ENCODE measurements at regions not wholly inside any gene's neighbourhood (a gene's known extent, or its start where the extent isn't known, plus 50 kb on each side); places are given as distances from the start of the nearest gene placed in this dataset.
"Not testable (repeated sequence)": the region's sequence is repeated elsewhere in the genome, so short reads cannot be mapped to it uniquely, and the experiment has no call there.

DNA sequence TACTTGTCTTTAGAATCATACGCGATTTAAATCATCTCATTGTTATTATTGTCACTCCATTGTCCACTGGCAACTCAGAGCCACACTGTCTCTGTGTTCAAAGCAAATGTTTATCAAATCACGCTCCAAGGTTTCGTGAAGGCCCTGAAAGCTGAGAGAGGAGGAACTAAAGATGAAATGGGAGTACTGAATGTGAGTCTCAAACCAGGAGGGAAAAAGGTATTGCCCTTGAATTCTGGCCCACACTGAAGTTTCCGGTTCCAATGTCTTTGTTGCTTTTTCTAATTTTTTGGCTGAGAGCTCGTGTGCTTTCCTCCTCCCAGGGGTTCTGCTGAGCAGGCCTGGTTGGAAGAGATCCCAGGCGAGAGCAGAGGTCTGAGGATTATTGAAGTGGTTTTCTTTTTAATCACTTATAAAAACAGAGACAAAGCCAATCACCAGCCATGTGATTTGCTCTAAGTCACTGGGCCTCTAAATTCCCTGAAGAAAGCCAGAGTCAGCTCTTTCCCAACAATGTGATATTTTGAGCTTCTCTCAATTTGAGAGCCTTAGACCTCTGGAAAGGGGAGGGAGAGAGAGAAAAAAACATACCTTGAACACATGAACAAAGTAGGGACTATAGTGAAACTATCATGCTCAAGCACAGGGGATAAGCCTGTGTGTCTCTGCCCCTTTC, 420.8 kb upstream of the GRAMD2B start:
- H3K36me3 ChIP-seq: no peaks in the 10 kb centered on the region
- WGBS, 2 donors: 64 to 68% methylated on average over 7 of the region's 7 CpGs
- DNase-seq: no peak
- no peaks in the 10 kb centered on the region for H3K27me3 ChIP-seq
- intact Hi-C loops (cut with DNase I): no loop called here
- no peak overlapping the region for H3K4me3 ChIP-seq
- TF ChIP-seq, protein P1, sequence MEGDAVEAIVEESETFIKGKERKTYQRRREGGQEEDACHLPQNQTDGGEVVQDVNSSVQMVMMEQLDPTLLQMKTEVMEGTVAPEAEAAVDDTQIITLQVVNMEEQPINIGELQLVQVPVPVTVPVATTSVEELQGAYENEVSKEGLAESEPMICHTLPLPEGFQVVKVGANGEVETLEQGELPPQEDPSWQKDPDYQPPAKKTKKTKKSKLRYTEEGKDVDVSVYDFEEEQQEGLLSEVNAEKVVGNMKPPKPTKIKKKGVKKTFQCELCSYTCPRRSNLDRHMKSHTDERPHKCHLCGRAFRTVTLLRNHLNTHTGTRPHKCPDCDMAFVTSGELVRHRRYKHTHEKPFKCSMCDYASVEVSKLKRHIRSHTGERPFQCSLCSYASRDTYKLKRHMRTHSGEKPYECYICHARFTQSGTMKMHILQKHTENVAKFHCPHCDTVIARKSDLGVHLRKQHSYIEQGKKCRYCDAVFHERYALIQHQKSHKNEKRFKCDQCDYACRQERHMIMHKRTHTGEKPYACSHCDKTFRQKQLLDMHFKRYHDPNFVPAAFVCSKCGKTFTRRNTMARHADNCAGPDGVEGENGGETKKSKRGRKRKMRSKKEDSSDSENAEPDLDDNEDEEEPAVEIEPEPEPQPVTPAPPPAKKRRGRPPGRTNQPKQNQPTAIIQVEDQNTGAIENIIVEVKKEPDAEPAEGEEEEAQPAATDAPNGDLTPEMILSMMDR (IDR thresholded peaks at IDR 0.05): no peak
- TF ChIP-seq POLR2AphosphoS5 (IDR thresholded peaks at IDR 0.05): peak in 2 of 4 donors; percentile 13 to 49
- H3K9me3 ChIP-seq: no peaks in the 10 kb centered on the region
- peaks cover 0 to 33% (median 25%) of the 10 kb centered on the region in 4 donors for H3K4me1 ChIP-seq
- H3K27ac ChIP-seq: peak overlapping the region; percentile 38 to 62 (median 46)

DNA sequence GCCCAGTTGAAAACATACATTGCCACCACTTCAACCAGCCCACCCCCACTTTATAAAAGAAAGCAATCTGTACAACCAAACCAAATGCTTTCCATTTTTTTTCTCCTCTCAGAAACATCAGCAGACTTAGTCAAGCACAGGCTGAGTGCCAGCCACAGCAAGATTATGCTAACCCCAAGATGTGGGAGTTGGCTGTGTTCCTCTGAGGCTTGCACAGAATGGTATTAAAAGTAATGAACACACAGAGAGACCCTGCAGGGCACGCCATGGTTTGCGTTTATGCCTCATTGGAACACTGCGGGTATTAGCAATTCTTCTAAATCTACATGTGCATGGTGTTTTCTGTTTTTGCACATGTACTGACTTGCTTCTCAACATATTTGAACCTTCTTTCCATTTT, 419.9 kb upstream of the GRAMD2B start:
- TF ChIP-seq, protein P1 (IDR thresholded peaks at IDR 0.05): no peak
- TF ChIP-seq EP300 (IDR thresholded peaks at IDR 0.05): no peak
- 74 to 91% methylated on average over 3 of the region's 3 CpGs for WGBS, 2 donors
- no peak overlapping the region for H3K4me3 ChIP-seq
- no peaks in the 10 kb centered on the region for H3K27me3 ChIP-seq
- H3K36me3 ChIP-seq: no peaks in the 10 kb centered on the region
- intact Hi-C loops (cut with DNase I): no loop called here
- H3K9me3 ChIP-seq: no peaks in the 10 kb centered on the region
- H3K4me1 ChIP-seq: peaks cover 0 to 33% (median 25%) of the 10 kb centered on the region in 4 donors
- no peak for DNase-seq
- H3K27ac ChIP-seq: peak overlapping the region in 3 of 4 donors; percentile 44 to 62 (median 49)

DNA sequence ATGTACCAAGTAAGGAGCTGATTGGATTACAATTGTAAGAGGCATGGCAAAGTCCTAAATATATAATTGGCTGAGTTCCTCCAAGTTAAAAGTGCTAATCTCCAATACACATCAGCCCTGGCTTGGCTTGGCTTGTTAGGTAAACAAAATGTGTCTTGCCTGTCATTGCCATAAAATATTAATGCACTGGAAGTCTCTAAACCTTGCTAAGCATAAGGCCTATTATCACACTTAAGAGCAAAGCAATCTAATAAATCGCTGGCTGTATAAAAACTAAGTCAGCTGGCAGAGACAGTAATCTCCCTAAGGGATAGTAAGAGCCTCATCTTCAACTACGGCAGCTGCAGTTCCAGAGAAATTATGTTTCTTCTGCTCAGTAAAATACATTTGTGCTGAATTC, 418.6 kb upstream of the GRAMD2B start:
- TF ChIP-seq POLR2AphosphoS5 (IDR thresholded peaks at IDR 0.05) (no peak), EP300 (IDR thresholded peaks at IDR 0.05) (no peak), POLR2A (IDR thresholded peaks at IDR 0.05) (no peak)
- TF ChIP-seq, protein P1 (IDR thresholded peaks at IDR 0.05): no peak
- no peaks in the 10 kb centered on the region for H3K9me3 ChIP-seq
- DNase-seq: no peak
- H3K27ac ChIP-seq: no peak overlapping the region
- 80 to 81% methylated on average over 2 of the region's 2 CpGs for WGBS, 2 donors
- no peaks in the 10 kb centered on the region for H3K27me3 ChIP-seq
- H3K4me1 ChIP-seq: peaks cover 0 to 33% (median 25%) of the 10 kb centered on the region in 4 donors
- no peaks in the 10 kb centered on the region for H3K36me3 ChIP-seq
- intact Hi-C loops (cut with DNase I): no loop called here
- no peak overlapping the region for H3K4me3 ChIP-seq

DNA sequence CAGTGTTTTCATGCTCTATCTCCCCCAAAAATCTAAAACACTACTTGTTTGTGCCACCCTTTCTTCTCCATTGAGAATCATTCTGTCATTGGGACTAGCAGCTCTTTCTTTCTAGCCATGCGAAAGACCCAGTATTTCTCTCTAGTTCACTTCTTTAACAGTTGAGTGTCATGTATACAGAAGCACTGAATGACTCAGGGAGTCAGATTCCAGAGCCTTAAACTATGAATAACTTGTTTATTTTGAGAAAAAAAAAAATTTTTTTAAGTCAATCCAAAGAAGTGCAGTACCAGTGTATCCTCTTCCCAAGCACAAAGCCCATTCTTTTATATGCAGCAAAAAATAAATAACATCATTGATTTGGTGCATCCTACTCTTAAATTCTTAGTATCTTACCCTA, 415.4 kb upstream of the GRAMD2B start:
- 88 to 97% methylated on average over 1 of the region's 1 CpG for WGBS, 2 donors
- Histone ChIP-seq H3K4me1 (peaks cover 0 to 23% (median 14%) of the 10 kb centered on the region in 4 donors), H3K36me3 (no peaks in the 10 kb centered on the region), H3K27me3 (no peaks in the 10 kb centered on the region), H3K27ac (no peak overlapping the region), H3K9me3 (no peaks in the 10 kb centered on the region), H3K4me3 (no peak overlapping the region)
- intact Hi-C loops (cut with DNase I): no loop called here
- TF ChIP-seq POLR2A (IDR thresholded peaks at IDR 0.05) (no peak), EP300 (IDR thresholded peaks at IDR 0.05) (no peak), POLR2AphosphoS5 (IDR thresholded peaks at IDR 0.05) (no peak)
- TF ChIP-seq, protein P1 (IDR thresholded peaks at IDR 0.05): no peak
- DNase-seq: no peak

DNA sequence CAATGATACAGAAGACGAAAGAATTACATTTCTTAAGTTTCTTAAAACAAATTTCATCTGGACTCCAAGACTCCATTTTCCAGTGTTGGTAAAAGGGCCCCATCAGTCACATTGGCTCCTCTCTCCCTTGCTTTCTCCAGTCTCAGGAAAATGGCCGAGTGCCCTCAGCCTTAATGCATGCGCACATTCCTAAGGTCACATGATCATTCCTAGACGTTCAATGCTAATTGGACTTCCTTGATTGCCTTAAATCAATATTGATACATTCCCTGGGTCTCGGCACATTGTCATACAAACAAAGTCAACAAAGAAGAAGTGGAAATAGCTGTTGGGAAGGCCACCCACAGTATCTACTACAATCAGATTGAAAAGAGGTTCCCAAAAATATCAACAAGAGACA, 413.6 kb upstream of the GRAMD2B start:
- Histone ChIP-seq H3K27me3 (no peaks in the 10 kb centered on the region), H3K36me3 (no peaks in the 10 kb centered on the region), H3K9me3 (no peaks in the 10 kb centered on the region), H3K4me1 (peaks cover 0 to 6% (median 3%) of the 10 kb centered on the region in 4 donors), H3K27ac (no peak overlapping the region), H3K4me3 (no peak overlapping the region)
- no peak for DNase-seq
- WGBS, 2 donors: 45 to 57% methylated on average over 5 of the region's 5 CpGs
- TF ChIP-seq POLR2AphosphoS5 (IDR thresholded peaks at IDR 0.05): no peak
- TF ChIP-seq, protein P1 (IDR thresholded peaks at IDR 0.05): no peak
- TF ChIP-seq EP300 (IDR thresholded peaks at IDR 0.05): no peak
- TF ChIP-seq POLR2A (IDR thresholded peaks at IDR 0.05): no peak
- intact Hi-C loops (cut with DNase I): no loop called here

DNA sequence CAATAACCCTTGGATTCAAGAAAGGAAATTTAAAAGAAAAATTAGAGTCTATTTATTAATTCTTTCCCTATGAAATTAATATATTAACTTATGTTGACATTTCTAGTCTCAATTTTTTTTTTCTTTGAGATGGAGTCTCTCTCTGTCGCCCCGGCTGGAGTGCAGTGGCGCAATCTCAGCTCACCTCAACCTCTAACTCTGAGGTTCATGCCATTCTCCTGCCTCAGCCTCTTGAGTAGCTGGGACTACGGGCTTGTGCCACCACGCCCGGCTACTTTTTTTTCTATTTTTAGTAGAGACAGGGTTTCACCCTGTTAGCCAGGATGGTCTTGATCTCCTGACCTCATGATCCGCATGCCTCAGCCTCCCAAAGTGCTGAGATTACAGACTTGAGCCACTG, 411.7 kb upstream of the GRAMD2B start:
- DNase-seq; intact Hi-C loops (cut with DNase I); H3K27me3 ChIP-seq; H3K9me3 ChIP-seq; H3K27ac ChIP-seq; H3K4me3 ChIP-seq; H3K36me3 ChIP-seq; H3K4me1 ChIP-seq: not testable (repeated sequence)
- WGBS, 2 donors: 96% methylated on average over 7 of the region's 7 CpGs

Data from sigmoid colon (tissue), 6 donors.